HUES6 (cell line): ENCODE measurements at regions not wholly inside any gene's neighbourhood (a gene's known extent, or its start where the extent isn't known, plus 50 kb on each side); places are given as distances from the start of the nearest gene placed in this dataset.
"Not testable (repeated sequence)": the region's sequence is repeated elsewhere in the genome, so short reads cannot be mapped to it uniquely, and the experiment has no call there.

Experiments
- H3K27ac ChIP-seq: 2 replicates; pipeline ENCODE4 v1.7.0; 2013; ENCODE audit warnings: low read depth, mild to moderate bottlenecking, low read length, inconsistent platforms
- H3K27me3 ChIP-seq: 2 replicates; pipeline ENCODE4 v1.6.1; 2013; ENCODE audit warnings: low read length; ENCODE audit not compliant: control insufficient read depth, insufficient read depth
- H3K36me3 ChIP-seq: 2 replicates; pipeline ENCODE4 v1.6.1; 2013; ENCODE audit warnings: low read length; ENCODE audit not compliant: control insufficient read depth, insufficient read depth
- H3K4me1 ChIP-seq: 2 replicates; pipeline ENCODE4 v1.6.1; 2013; ENCODE audit warnings: low read length; ENCODE audit not compliant: control insufficient read depth, insufficient read depth
- H3K4me3 ChIP-seq: 2 replicates; pipeline ENCODE4 v1.5.1; 2013; ENCODE audit warnings: low read depth, low read length
- H3K9ac ChIP-seq: one replicate; pipeline ENCODE4 v1.6.1; 2013; ENCODE audit warnings: mild to moderate bottlenecking, low read length
- H3K9me3 ChIP-seq: 2 replicates; pipeline ENCODE4 v1.6.1; 2013; ENCODE audit warnings: low read depth, low read length; ENCODE audit not compliant: control insufficient read depth, insufficient read depth

GRCh38 chr9:27672718-27673117, 99.4 kb upstream of the C9orf72 start:
- peaks cover 23% of the 10 kb centered on the region for H3K4me1 ChIP-seq
- H3K36me3 ChIP-seq = no peaks in the 10 kb centered on the region
- H3K9ac ChIP-seq = no peak overlapping the region
- H3K27me3 ChIP-seq = no peaks in the 10 kb centered on the region
- H3K9me3 ChIP-seq = no peaks in the 10 kb centered on the region
- no peak overlapping the region for H3K27ac ChIP-seq
- H3K4me3 ChIP-seq = no peak overlapping the region

GRCh38 chr9:27673641-27674040, 100.4 kb upstream of the C9orf72 start:
- H3K9ac ChIP-seq = no peak overlapping the region
- no peak overlapping the region for H3K27ac ChIP-seq
- no peaks in the 10 kb centered on the region for H3K36me3 ChIP-seq
- no peaks in the 10 kb centered on the region for H3K27me3 ChIP-seq
- no peak overlapping the region for H3K4me3 ChIP-seq
- H3K4me1 ChIP-seq = peaks cover 23% of the 10 kb centered on the region
- no peaks in the 10 kb centered on the region for H3K9me3 ChIP-seq

DNA sequence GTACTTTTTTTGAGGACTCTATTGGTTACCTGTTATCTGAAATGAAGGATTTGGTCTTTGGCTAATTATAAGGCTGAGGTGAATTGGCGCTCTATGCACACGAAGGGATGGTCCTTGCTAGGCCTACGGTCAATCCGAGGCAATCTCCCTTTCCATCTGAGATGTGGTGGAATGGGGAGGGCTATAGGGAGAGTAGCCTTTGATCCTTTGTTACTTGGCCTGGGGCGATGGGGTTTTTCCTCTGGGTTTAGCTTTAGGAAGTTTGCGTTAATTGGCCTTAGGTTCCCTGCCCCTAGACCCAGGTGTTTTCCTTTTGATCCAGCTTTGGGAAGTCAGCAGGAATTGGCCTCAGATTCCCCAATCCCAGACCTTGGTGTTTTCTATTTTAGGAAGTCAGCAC, 102.1 kb upstream of the C9orf72 start:
- H3K4me3 ChIP-seq = no peak overlapping the region
- peaks cover 29% of the 10 kb centered on the region for H3K4me1 ChIP-seq
- no peak overlapping the region for H3K27ac ChIP-seq
- H3K36me3 ChIP-seq = no peaks in the 10 kb centered on the region
- no peak overlapping the region for H3K9ac ChIP-seq
- no peaks in the 10 kb centered on the region for H3K27me3 ChIP-seq
- no peaks in the 10 kb centered on the region for H3K9me3 ChIP-seq

GRCh38 chr9:27676827-27677226, 103.5 kb upstream of the C9orf72 start:
- no peak overlapping the region for H3K4me3 ChIP-seq
- H3K27me3 ChIP-seq = no peaks in the 10 kb centered on the region
- H3K4me1 ChIP-seq = peaks cover 29% of the 10 kb centered on the region

GRCh38 chr9:27679338-27679737, 106.1 kb upstream of the C9orf72 start:
- H3K9me3 ChIP-seq = no peaks in the 10 kb centered on the region
- H3K9ac ChIP-seq = no peak overlapping the region
- no peak overlapping the region for H3K4me3 ChIP-seq
- no peaks in the 10 kb centered on the region for H3K36me3 ChIP-seq
- peaks cover 18% of the 10 kb centered on the region for H3K4me1 ChIP-seq
- no peaks in the 10 kb centered on the region for H3K27me3 ChIP-seq
- H3K27ac ChIP-seq = no peak overlapping the region

More at GRCh38 chr9:27676827-27677226, 103.5 kb upstream of the C9orf72 start:
- H3K9me3 ChIP-seq = no peaks in the 10 kb centered on the region
- no peak overlapping the region for H3K9ac ChIP-seq
- H3K36me3 ChIP-seq = no peaks in the 10 kb centered on the region
- no peak overlapping the region for H3K27ac ChIP-seq

- no peak overlapping the region for H3K27ac ChIP-seq
- H3K27me3 ChIP-seq = no peaks in the 10 kb centered on the region
- no peaks in the 10 kb centered on the region for H3K9me3 ChIP-seq
- H3K4me3 ChIP-seq = no peak overlapping the region
- H3K4me1 ChIP-seq = peaks cover 6% of the 10 kb centered on the region
- H3K36me3 ChIP-seq = no peaks in the 10 kb centered on the region
- H3K9ac ChIP-seq = no peak overlapping the region
Observed at GRCh38 chr9:27683181-27683580, 109.9 kb upstream of the C9orf72 start.

DNA sequence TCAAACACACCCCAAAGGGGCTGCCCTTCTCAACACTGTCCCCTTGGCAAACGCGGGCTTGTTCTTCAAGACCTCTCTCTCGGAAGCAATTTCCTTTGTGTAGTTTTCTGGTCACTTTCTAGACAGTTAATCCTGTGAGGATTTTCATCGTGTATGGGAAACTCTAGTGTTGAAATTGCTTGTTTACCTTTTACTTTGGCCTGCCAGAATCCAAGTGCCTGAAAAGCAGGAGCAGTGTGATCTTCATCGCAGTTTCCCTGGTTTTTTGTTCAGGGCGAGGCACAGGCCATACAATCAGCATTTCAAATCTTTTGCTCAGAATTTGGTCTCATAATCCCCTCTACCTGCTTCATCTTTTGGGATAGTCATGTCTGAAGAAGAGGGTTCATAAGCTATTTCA, 115.7 kb upstream of the C9orf72 start:
- no peak overlapping the region for H3K9ac ChIP-seq
- no peaks in the 10 kb centered on the region for H3K27me3 ChIP-seq
- H3K9me3 ChIP-seq = no peaks in the 10 kb centered on the region
- H3K4me1 ChIP-seq = peaks cover 6% of the 10 kb centered on the region
- no peak overlapping the region for H3K4me3 ChIP-seq
- no peaks in the 10 kb centered on the region for H3K36me3 ChIP-seq
- no peak overlapping the region for H3K27ac ChIP-seq

GRCh38 chr9:27690816-27691215, 117.5 kb upstream of the C9orf72 start:
- Histone ChIP-seq H3K9ac (peak overlapping the region; percentile 62), H3K4me3 (peak overlapping the region; percentile 63)
- H3K4me1 ChIP-seq, H3K9me3 ChIP-seq, H3K27me3 ChIP-seq, H3K36me3 ChIP-seq, H3K27ac ChIP-seq: not testable (repeated sequence)

- H3K27me3 ChIP-seq = no peaks in the 10 kb centered on the region
- no peaks in the 10 kb centered on the region for H3K36me3 ChIP-seq
- no peaks in the 10 kb centered on the region for H3K9me3 ChIP-seq
Observed at GRCh38 chr9:27699621-27700020, 126.3 kb upstream of the C9orf72 start.

GRCh38 chr9:27701016-27701415, 127.7 kb upstream of the C9orf72 start:
- Histone ChIP-seq H3K4me1 (no peaks in the 10 kb centered on the region), H3K27ac (no peak overlapping the region)

More at GRCh38 chr9:27699621-27700020, 126.3 kb upstream of the C9orf72 start:
- Histone ChIP-seq H3K27ac (no peak overlapping the region), H3K4me3 (no peak overlapping the region), H3K9ac (no peak overlapping the region), H3K4me1 (no peaks in the 10 kb centered on the region)

DNA sequence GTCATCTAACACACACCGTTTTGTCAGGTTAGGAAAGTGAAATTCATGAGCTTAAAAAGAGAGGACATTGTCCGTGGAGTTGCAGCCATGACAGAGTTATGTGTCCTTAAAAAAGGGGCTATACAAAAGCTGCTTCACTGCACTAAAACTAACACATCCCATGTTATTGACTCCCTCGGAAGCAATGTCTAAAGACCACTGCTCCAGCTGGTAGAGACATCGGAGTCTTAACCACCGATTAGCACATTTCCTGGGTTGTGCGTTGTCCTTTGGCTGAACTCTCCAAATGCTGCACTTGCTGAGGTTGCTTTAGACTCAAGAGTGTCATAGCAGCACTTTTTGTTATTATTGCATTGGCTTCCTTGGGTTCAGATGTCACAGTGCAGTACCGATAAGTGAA, 128.3 kb upstream of the C9orf72 start:
- no peaks in the 10 kb centered on the region for H3K4me1 ChIP-seq
- H3K27ac ChIP-seq = no peak overlapping the region
- H3K9ac ChIP-seq = no peak overlapping the region
- no peak overlapping the region for H3K4me3 ChIP-seq
- no peaks in the 10 kb centered on the region for H3K9me3 ChIP-seq
- no peaks in the 10 kb centered on the region for H3K36me3 ChIP-seq
- H3K27me3 ChIP-seq = no peaks in the 10 kb centered on the region

More at GRCh38 chr9:27701016-27701415, 127.7 kb upstream of the C9orf72 start:
- Histone ChIP-seq H3K27me3 (no peaks in the 10 kb centered on the region), H3K4me3 (no peak overlapping the region), H3K36me3 (no peaks in the 10 kb centered on the region), H3K9ac (no peak overlapping the region), H3K9me3 (no peaks in the 10 kb centered on the region)
